Panc1 (cell line): ENCODE measurements at regions not wholly inside any gene's neighbourhood (a gene's known extent, or its start where the extent isn't known, plus 50 kb on each side); places are given as distances from the start of the nearest gene placed in this dataset.

Experiments
- CTCF ChIP-seq: fragments of 450-650 bp; IDR thresholded peaks from 2 replicates; pipeline ENCODE4 v1.5.1; 2017; ENCODE audit warnings: mild to moderate bottlenecking
- POLR2AphosphoS5 ChIP-seq: IDR thresholded peaks from 2 replicates; pipeline ENCODE4 v1.6.1; 2012; ENCODE audit warnings: mild to moderate bottlenecking, low read depth, low read length, moderate library complexity
- REST ChIP-seq, 2 experiments: IDR thresholded peaks; 2 replicates each; pipeline ENCODE4 v1.6.1; 2011 to 2012; ENCODE audit warnings: low read depth in 2 of 2, control low read depth in 1 of 2, low read length in 1 of 2, mild to moderate bottlenecking in 1 of 2, moderate library complexity in 1 of 2; ENCODE audit not compliant: insufficient read depth in 1 of 2
- SIN3A ChIP-seq: IDR thresholded peaks from 2 replicates; pipeline ENCODE4 v1.6.1; 2012; ENCODE audit warnings: low read depth, mild to moderate bottlenecking, low read length, moderate library complexity, borderline replicate concordance; ENCODE audit not compliant: insufficient read depth
- TCF7L2 ChIP-seq: IDR thresholded peaks from 2 replicates; pipeline ENCODE4 v1.6.1; 2011; ENCODE audit warnings: mild to moderate bottlenecking, low read depth, low read length, inconsistent platforms

GRCh38 chr6:141401168-141401567 lies 731.6 kb upstream of the GJE1 start:
- TF ChIP-seq TCF7L2, result no peak
- TF ChIP-seq POLR2AphosphoS5, result no peak
- no peak for TF ChIP-seq CTCF
- TF ChIP-seq SIN3A, result no peak
- no peak for TF ChIP-seq REST (IDR thresholded peaks at IDR 0.05; ENCODE audit: insufficient read depth in 1 of 2, low read depth in 2 of 2, low read length in 1 of 2)
